Pancreas (tissue), 10 donors: ENCODE measurements at regions not wholly inside any gene's neighbourhood (a gene's known extent, or its start where the extent isn't known, plus 50 kb on each side); places are given as distances from the start of the nearest gene placed in this dataset.

ENCODE experiments used
- ATAC-seq, 4 donors: fragments of 200-7000 bp; cut with Tn5 transposase; one replicate each; pipeline versions ENCODE4 v1.8.0 to v1.9.1; 2020; ENCODE audit warnings: mild to moderate bottlenecking in 4 of 4, moderate library complexity in 4 of 4
- DNase-seq, 6 donors: peaks; one replicate each; pipeline ENCODE4 v3.0.0-alpha.2; 2020
- FAIRE-seq: peaks from 2 replicates; lab custom pipeline; 2012; peaks lifted over from hg19 to GRCh38; lab: Jason Lieb, UNC
- H3K27ac ChIP-seq, 4 donors: fragments of 200-600 bp; sonication (generic); 1 replicate in 3 of 4; 2 replicates in 1 of 4; pipeline versions ENCODE4 v1.5.0 to v1.8.0; 2020
- H3K27me3 ChIP-seq, 4 donors: fragments of 200-600 bp; one replicate each; pipeline ENCODE4 v1.8.0; 2021
- H3K36me3 ChIP-seq, 3 donors: fragments of 200-600 bp; sonication (generic) in 1 of 3; one replicate each; pipeline versions ENCODE4 v1.5.0 to v1.8.0; 2020 to 2021
- H3K4me1 ChIP-seq, 3 donors: fragments of 200-600 bp; one replicate each; pipeline ENCODE4 v1.8.0; 2021
- H3K4me3 ChIP-seq, 4 donors: fragments of 200-600 bp; sonication (generic) in 2 of 4; one replicate each; pipeline versions ENCODE4 v1.5.0 to v1.8.0; 2020 to 2021
- H3K9me3 ChIP-seq, 4 donors: fragments of 200-600 bp; one replicate each; pipeline ENCODE4 v1.8.0; 2021
- CTCF ChIP-seq, 4 donors: fragments of 200-600 bp; sonication (generic) in 3 of 4; IDR thresholded peaks; one replicate each; pipeline versions ENCODE4 v1.5.0 to v1.8.0; 2021; ENCODE audit warnings: antibody characterized with exemption in 4 of 4
- WGBS, 2 donors: extraction: QIAGEN DNeasy Blood & Tissue Kit; methylation state at CpG; one replicate each; pipeline ENCODE4 v1.1.7; 2013; 5-methylcytosine and 5-hydroxymethylcytosine counted together
- intact Hi-C, 3 donors: fragments of 100-400 bp; cut with DNase I; formaldehyde crosslinking; loops; one replicate each; pipeline versions ENCODE4 v1.11.1 to v1.14.2; 2022
- donor health status: healthy with polysubstance abuse.
- donor health status: DM: no; HTN: no; CAD: no; lungs with moderate emphysema.
- donor health status: DM: no; HTN: no; CAD: no.
- donor health status: control.
- donor health status: control.
- donor health status: Bipolar disorder and iron deficiency.
- donor health status: DM: yes; HTN: yes; CAD: no.
- donor health status: DM: no; HTN: no; CAD: no.
- donor health status: DM: no; HTN: no; CAD: no.
- donor health status: DM: yes; HTN: yes; CAD: no.

- Histone ChIP-seq H3K4me3 (no peak overlapping the region), H3K27me3 (no peaks in the 10 kb centered on the region), H3K27ac (no peak overlapping the region), H3K36me3 (no peaks in the 10 kb centered on the region), H3K4me1 (no peaks in the 10 kb centered on the region), H3K9me3 (no peaks in the 10 kb centered on the region)
- DNase-seq (no peak), ATAC-seq (no peak), FAIRE-seq (no peak)
- no peak for TF ChIP-seq CTCF (IDR thresholded peaks at IDR 0.05)
- intact Hi-C loops, result no loop called here
- WGBS, 2 donors, result 66 to 68% methylated on average over 6 of the region's 6 CpGs
Measured at GRCh38 chr11:10376061-10376460, 71.2 kb downstream of the ADM start.

GRCh38 chr11:10377183-10377582 is 72.3 kb downstream of the ADM start:
- ATAC-seq, result no peak
- DNase-seq, result no peak
- TF ChIP-seq CTCF (IDR thresholded peaks at IDR 0.05), result no peak
- intact Hi-C loops, result no loop called here
- Histone ChIP-seq H3K27ac (no peak overlapping the region), H3K4me1 (no peaks in the 10 kb centered on the region), H3K4me3 (no peak overlapping the region), H3K36me3 (no peaks in the 10 kb centered on the region), H3K27me3 (no peaks in the 10 kb centered on the region), H3K9me3 (no peaks in the 10 kb centered on the region)
- FAIRE-seq, result no peak

GRCh38 chr11:10378362-10378761 is 73.5 kb downstream of the ADM start:
- H3K27me3 ChIP-seq, result no peaks in the 10 kb centered on the region
- intact Hi-C loops, result no loop called here
- no peak for DNase-seq
- no peaks in the 10 kb centered on the region for H3K9me3 ChIP-seq
- no peak for TF ChIP-seq CTCF (IDR thresholded peaks at IDR 0.05)
- no peak overlapping the region for H3K4me3 ChIP-seq
- ATAC-seq, result no peak
- FAIRE-seq, result no peak
- H3K4me1 ChIP-seq, result no peaks in the 10 kb centered on the region
- H3K36me3 ChIP-seq, result no peaks in the 10 kb centered on the region
- WGBS, 2 donors, result 78 to 88% methylated on average over 4 of the region's 4 CpGs
- H3K27ac ChIP-seq, result no peak overlapping the region

- H3K9me3 ChIP-seq, result no peaks in the 10 kb centered on the region
- intact Hi-C loops, result no loop called here
- no peak overlapping the region for H3K27ac ChIP-seq
- H3K4me1 ChIP-seq, result no peaks in the 10 kb centered on the region
- DNase-seq, result no peak
- TF ChIP-seq CTCF (IDR thresholded peaks at IDR 0.05), result no peak
- H3K4me3 ChIP-seq, result no peak overlapping the region
- WGBS, 2 donors, result 38 to 56% methylated on average over 1 of the region's 1 CpG
- peak in 3 of 4 donors; percentile 38 to 59 (median 41) for ATAC-seq
- no peaks in the 10 kb centered on the region for H3K27me3 ChIP-seq
- H3K36me3 ChIP-seq, result no peaks in the 10 kb centered on the region
- no peak for FAIRE-seq
Measured at GRCh38 chr11:10379022-10379421, 74.1 kb downstream of the ADM start.

- intact Hi-C loops, result no loop called here
Measured at GRCh38 chr11:10379426-10379825, 74.6 kb downstream of the ADM start.

More at GRCh38 chr11:10379426-10379825, 74.6 kb downstream of the ADM start:
- Histone ChIP-seq H3K9me3 (no peaks in the 10 kb centered on the region), H3K4me3 (no peak overlapping the region), H3K36me3 (no peaks in the 10 kb centered on the region), H3K27ac (peak overlapping the region in 1 of 4 donors; percentile 42), H3K27me3 (no peaks in the 10 kb centered on the region), H3K4me1 (no peaks in the 10 kb centered on the region)
- FAIRE-seq (no peak), ATAC-seq (peak in 3 of 4 donors; percentile 28 to 57 (median 31)), DNase-seq (no peak)
- no peak for TF ChIP-seq CTCF (IDR thresholded peaks at IDR 0.05)
- WGBS, 2 donors, result 28 to 61% methylated on average over 1 of the region's 1 CpG
